ENCODE measurements at regions not wholly inside any gene's neighbourhood (a gene's known extent, or its start where the extent isn't known, plus 50 kb on each side); places are given as distances from the start of the nearest gene placed in this dataset.

DNA sequence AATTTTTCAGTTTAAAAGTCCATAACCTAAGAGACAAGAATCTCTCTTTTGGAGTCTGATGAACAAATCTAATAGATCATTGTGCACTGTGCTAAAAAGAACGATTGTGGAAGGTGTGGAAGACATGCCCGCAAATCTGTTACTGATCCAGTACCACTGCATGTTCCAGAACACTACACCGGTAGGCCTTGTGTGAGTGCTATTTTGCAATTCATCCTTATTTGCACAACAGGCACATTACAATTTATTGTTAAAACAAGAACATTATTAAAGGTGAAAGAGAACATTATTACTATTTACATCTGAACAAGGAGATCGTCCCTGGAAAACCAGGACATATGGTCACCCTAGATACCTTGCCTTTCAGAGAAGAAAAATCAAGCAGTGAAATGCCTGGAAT, 205.7 kb upstream of the NECTIN3 start:
- Histone ChIP-seq H3K36me3 (no peaks in the 10 kb centered on the region), H3K9me3 (no peaks in the 10 kb centered on the region), H3K4me1 (no peaks in the 10 kb centered on the region), H3K27me3 (no peaks in the 10 kb centered on the region), H3K27ac (no peak overlapping the region), H3K4me3 (no peak overlapping the region)
- DNase-seq (no peak), ATAC-seq (ENCODE audit: low FRiP score in 2 of 2) (no peak)
- 71 to 83% methylated on average over 4 of the region's 4 CpGs for WGBS, 2 donors
- TF ChIP-seq EP300 (IDR thresholded peaks at IDR 0.05) (no peak), POLR2AphosphoS5 (IDR thresholded peaks at IDR 0.05) (no peak), POLR2A (IDR thresholded peaks at IDR 0.05) (no peak)
- TF ChIP-seq, protein P1, sequence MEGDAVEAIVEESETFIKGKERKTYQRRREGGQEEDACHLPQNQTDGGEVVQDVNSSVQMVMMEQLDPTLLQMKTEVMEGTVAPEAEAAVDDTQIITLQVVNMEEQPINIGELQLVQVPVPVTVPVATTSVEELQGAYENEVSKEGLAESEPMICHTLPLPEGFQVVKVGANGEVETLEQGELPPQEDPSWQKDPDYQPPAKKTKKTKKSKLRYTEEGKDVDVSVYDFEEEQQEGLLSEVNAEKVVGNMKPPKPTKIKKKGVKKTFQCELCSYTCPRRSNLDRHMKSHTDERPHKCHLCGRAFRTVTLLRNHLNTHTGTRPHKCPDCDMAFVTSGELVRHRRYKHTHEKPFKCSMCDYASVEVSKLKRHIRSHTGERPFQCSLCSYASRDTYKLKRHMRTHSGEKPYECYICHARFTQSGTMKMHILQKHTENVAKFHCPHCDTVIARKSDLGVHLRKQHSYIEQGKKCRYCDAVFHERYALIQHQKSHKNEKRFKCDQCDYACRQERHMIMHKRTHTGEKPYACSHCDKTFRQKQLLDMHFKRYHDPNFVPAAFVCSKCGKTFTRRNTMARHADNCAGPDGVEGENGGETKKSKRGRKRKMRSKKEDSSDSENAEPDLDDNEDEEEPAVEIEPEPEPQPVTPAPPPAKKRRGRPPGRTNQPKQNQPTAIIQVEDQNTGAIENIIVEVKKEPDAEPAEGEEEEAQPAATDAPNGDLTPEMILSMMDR (IDR thresholded peaks at IDR 0.05) = no peak

DNA sequence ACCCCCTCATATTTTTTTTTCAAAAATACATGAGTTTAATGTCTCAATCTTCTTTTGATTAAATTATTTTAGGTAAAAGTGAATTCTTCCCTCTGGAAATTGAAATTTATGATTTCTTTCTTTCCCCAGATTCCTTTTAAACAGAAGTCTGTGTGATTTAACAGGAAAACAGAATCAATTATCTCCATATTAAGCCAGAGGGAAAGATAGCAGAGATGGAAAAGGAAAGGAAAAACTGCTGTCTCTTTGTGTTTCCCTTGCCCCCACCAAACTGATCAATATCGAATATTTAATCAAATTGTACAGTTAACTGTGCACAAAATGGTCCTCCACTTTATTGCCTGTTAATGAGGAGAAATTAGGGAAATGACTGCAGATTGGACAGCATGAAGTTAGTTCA, 203.5 kb upstream of the NECTIN3 start:
- no peaks in the 10 kb centered on the region for H3K9me3 ChIP-seq
- DNase-seq (no peak), ATAC-seq (ENCODE audit: low FRiP score in 2 of 2) (no peak)
- H3K27me3 ChIP-seq = no peaks in the 10 kb centered on the region
- no peaks in the 10 kb centered on the region for H3K36me3 ChIP-seq
- H3K4me3 ChIP-seq = no peak overlapping the region
- no peaks in the 10 kb centered on the region for H3K4me1 ChIP-seq
- TF ChIP-seq, protein P1 (IDR thresholded peaks at IDR 0.05) = no peak
- TF ChIP-seq POLR2AphosphoS5 (IDR thresholded peaks at IDR 0.05) = no peak
- no peak for TF ChIP-seq EP300 (IDR thresholded peaks at IDR 0.05)
- no peak for TF ChIP-seq POLR2A (IDR thresholded peaks at IDR 0.05)
- H3K27ac ChIP-seq = no peak overlapping the region
- 58 to 89% methylated on average over 1 of the region's 1 CpG for WGBS, 2 donors

DNA sequence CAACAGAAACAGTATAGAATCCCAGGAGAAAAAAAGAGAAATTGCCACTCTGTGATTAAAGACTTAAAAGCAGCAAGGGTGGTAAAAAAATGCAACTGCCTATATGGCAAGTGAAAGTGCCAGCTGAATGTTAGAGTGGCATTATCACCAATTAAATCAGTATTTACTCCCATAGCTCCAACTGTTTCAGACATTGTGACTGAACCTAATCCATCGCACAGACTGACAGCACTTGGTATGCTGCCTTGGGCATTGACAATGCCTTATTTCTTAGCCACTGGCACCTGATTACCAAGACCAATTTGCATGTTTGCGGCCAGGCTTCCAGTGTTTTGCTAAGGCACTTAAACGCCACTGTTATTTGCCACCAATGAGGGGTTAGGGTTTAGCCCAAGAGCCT, 201.9 kb upstream of the NECTIN3 start:
- ATAC-seq (ENCODE audit: low FRiP score in 2 of 2) (no peak), DNase-seq (no peak)
- Histone ChIP-seq H3K4me1 (no peaks in the 10 kb centered on the region), H3K27me3 (no peaks in the 10 kb centered on the region), H3K27ac (no peak overlapping the region), H3K9me3 (no peaks in the 10 kb centered on the region), H3K4me3 (no peak overlapping the region), H3K36me3 (no peaks in the 10 kb centered on the region)
- TF ChIP-seq EP300 (IDR thresholded peaks at IDR 0.05) = no peak
- TF ChIP-seq, protein P1 (IDR thresholded peaks at IDR 0.05) = no peak
- no peak for TF ChIP-seq POLR2AphosphoS5 (IDR thresholded peaks at IDR 0.05)
- no peak for TF ChIP-seq POLR2A (IDR thresholded peaks at IDR 0.05)
- WGBS, 2 donors = 91 to 97% methylated on average over 3 of the region's 3 CpGs

DNA sequence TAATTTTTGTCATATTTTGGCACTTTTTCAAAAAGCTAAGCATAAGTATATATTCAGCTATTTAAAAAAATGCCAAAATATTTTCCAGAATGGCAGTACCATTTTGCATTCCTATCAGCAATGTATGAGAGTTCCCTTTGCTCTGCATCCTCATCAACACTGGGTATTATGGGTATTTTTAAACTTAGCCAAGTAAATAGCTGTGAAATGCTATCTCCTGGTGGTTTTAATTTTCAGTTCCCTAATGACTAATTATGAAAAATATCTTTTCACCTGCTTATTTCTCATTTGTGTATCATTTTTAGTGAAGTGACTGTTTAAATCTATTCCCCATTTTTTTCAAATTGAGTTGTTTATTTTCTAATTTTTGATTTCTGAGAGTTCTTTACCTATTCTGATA, 199.7 kb upstream of the NECTIN3 start:
- no peak for TF ChIP-seq POLR2AphosphoS5 (IDR thresholded peaks at IDR 0.05)
- TF ChIP-seq, protein P1 (IDR thresholded peaks at IDR 0.05) = no peak
- Histone ChIP-seq H3K4me1 (no peaks in the 10 kb centered on the region), H3K4me3 (no peak overlapping the region), H3K9me3 (no peaks in the 10 kb centered on the region), H3K27ac (no peak overlapping the region), H3K36me3 (no peaks in the 10 kb centered on the region), H3K27me3 (no peaks in the 10 kb centered on the region)
- no peak for DNase-seq
- ATAC-seq (ENCODE audit: low FRiP score in 2 of 2) = no peak

DNA sequence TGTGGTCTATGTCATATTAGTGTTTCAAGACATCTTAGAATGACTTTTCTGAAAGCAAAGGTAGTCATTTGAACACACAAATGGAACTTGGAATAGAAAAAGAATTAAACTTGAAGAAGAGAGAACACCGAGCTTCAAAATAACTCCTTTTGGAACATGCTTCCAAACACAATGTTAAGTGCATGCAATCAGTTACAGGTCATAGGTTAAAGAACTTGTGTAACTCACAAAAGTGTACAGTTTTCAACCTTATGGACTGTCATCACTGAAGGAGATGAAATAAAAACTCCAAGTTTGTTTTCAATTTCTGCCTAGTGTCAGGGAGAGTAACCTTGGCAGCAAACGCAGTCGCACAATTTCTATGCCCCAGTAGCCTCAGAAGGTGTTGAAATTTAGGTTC, 192.9 kb upstream of the NECTIN3 start:
- no peak for DNase-seq
- Histone ChIP-seq H3K4me3 (no peak overlapping the region), H3K4me1 (no peaks in the 10 kb centered on the region), H3K36me3 (no peaks in the 10 kb centered on the region), H3K27ac (no peak overlapping the region), H3K27me3 (no peaks in the 10 kb centered on the region), H3K9me3 (no peaks in the 10 kb centered on the region)
- WGBS, 2 donors = 84 to 85% methylated on average over 3 of the region's 3 CpGs
- no peak for ATAC-seq (ENCODE audit: low FRiP score in 2 of 2)
- TF ChIP-seq POLR2AphosphoS5 (IDR thresholded peaks at IDR 0.05) = no peak
- TF ChIP-seq EP300 (IDR thresholded peaks at IDR 0.05) = no peak
- TF ChIP-seq, protein P1 (IDR thresholded peaks at IDR 0.05) = no peak
- no peak for TF ChIP-seq POLR2A (IDR thresholded peaks at IDR 0.05)
